ENCODE measurements at regions not wholly inside any gene's neighbourhood (a gene's known extent, or its start where the extent isn't known, plus 50 kb on each side); places are given as distances from the start of the nearest gene placed in this dataset.

DNA sequence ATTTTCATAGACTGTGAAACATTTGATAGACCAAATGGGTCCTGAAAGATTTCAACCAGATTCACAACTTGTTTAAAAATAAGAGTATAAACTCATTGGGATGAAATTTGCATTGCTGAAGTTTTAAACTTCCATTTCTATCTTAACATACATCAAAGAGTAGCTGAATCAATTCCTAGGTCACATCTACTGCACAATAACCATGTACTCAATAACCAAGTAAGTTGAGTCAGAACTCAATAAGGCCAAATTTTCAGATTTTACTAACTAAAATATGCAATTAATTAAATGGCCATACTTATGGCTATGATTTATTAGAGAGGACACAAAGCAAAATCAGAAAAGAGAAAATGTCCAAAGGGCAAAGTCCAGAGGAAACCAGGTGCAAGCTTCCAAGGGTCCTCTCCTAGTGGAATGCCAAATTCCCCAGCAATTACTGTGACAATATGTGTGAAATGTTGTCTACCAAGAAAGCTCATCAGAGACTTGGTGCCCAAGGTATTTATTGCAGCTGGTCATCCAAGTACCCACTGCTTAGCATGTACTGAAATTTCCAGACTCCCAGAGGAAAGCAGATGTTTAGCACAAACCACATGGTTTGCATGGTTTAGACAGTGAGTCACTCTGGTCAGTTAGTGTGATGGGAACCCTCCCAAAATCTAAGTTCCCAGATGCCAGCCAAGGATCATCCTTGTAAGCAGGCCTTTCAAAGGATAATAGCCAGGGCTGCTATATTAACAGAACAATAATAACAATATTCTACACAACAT, 238.9 kb downstream of the IPMK start:
- H3K4me3 ChIP-seq (ENCODE audit: low read depth in 1 of 2, low read length in 2 of 2): no peak overlapping the region
- H3K36me3 ChIP-seq (ENCODE audit: control insufficient read depth in 1 of 2, insufficient read depth in 2 of 2, low read length in 2 of 2): no peaks in the 10 kb centered on the region

DNA sequence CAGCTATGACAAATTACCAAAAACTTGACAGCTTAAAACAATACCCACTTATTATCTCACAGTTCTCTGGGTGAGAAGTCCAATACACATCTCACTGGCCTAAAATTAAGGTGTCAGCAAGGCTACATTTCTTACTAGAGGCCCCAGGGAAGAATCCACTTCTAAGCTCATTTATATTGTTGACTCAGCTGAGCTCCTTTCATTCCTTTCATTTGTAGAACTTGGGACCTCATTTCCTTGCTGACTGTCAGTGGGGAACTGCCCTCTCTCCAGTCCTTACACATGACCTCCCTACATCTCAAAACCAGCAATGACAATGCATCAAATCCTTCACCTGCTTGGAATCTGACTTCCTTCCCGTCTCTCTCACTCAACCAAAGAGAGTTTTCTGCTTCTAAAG, 240.3 kb downstream of the IPMK start:
- Histone ChIP-seq H3K27ac (ENCODE audit: low read length) (no peak overlapping the region), H3K4me3 (ENCODE audit: low read depth in 1 of 2, low read length in 2 of 2) (no peak overlapping the region), H3K9me3 (ENCODE audit: control insufficient read depth in 1 of 2, low read length in 2 of 2) (peaks cover 0 to 2% of the 10 kb centered on the region in 2 donors), H3K4me1 (ENCODE audit: control insufficient read depth in 1 of 2, insufficient read depth in 2 of 2, low read length in 2 of 2) (no peaks in the 10 kb centered on the region), H3K36me3 (ENCODE audit: control insufficient read depth in 1 of 2, insufficient read depth in 2 of 2, low read length in 2 of 2) (no peaks in the 10 kb centered on the region), H3K27me3 (ENCODE audit: low read depth, low read length) (no peaks in the 10 kb centered on the region)

More for the DNA sequence above, 238.9 kb downstream of the IPMK start:
- no peak overlapping the region for H3K27ac ChIP-seq (ENCODE audit: low read length)
- no peaks in the 10 kb centered on the region for H3K4me1 ChIP-seq (ENCODE audit: control insufficient read depth in 1 of 2, insufficient read depth in 2 of 2, low read length in 2 of 2)
- H3K27me3 ChIP-seq (ENCODE audit: low read depth, low read length): no peaks in the 10 kb centered on the region
- peaks cover 0 to 2% of the 10 kb centered on the region in 2 donors for H3K9me3 ChIP-seq (ENCODE audit: control insufficient read depth in 1 of 2, low read length in 2 of 2)

DNA sequence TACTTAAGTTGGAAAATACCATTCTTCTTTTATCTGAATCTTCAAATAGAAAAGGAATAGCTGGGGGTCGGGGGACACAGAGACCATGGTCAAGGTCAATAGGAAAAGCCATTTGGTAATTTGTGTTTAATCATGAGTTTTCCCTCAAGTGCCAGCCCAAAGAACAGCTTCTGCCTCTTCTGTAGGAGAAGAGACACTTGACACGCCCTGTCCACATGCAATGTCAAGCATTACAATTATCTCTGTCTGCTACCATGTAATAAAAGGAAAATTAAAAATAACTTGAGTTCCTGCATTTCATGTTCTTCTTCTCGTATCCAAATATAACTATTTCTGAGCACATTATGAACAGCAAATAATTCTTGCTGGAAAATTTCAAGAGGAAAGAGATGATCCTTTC, 241.7 kb downstream of the IPMK start:
- Histone ChIP-seq H3K36me3 (ENCODE audit: control insufficient read depth in 1 of 2, insufficient read depth in 2 of 2, low read length in 2 of 2) (no peaks in the 10 kb centered on the region), H3K9me3 (ENCODE audit: control insufficient read depth in 1 of 2, low read length in 2 of 2) (no peaks in the 10 kb centered on the region), H3K27me3 (ENCODE audit: low read depth, low read length) (no peaks in the 10 kb centered on the region), H3K27ac (ENCODE audit: low read length) (no peak overlapping the region), H3K4me1 (ENCODE audit: control insufficient read depth in 1 of 2, insufficient read depth in 2 of 2, low read length in 2 of 2) (no peaks in the 10 kb centered on the region), H3K4me3 (ENCODE audit: low read depth in 1 of 2, low read length in 2 of 2) (no peak overlapping the region)

DNA sequence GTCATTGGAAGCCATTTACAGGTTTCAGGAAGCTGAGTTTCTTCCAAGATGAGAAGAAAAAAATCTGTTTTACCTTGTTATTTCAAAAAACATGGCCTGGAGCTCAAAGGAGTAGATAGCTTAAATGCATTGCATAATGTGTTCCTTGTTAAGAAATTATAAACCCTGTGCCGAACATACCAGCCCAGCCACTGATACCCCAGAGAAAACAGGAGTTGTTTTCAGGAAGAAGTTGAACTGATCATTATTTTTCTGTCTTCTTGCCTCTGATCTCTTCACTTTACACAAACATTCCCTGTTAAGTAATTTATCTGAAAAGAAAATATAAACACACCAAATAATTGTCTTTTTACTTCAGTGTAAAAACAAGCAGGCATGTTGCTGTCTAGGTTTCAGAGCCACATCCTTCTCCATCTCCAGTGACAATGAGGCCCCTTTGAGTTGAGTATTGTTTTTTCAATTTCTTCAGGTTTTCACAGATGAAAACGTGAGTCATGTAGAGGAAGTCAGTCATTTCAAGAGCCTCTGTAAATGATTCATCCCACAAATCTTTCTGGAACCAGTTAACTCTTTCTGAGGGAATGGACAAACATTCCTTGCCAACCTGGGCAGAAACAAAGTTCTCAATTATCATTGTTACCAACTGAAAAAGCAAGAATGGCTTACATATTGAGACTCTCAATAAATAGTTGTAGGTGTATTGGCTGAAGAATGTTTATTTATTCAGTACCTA, 244.2 kb downstream of the IPMK start:
- Histone ChIP-seq H3K36me3 (ENCODE audit: control insufficient read depth in 1 of 2, insufficient read depth in 2 of 2, low read length in 2 of 2) (no peaks in the 10 kb centered on the region), H3K4me1 (ENCODE audit: control insufficient read depth in 1 of 2, insufficient read depth in 2 of 2, low read length in 2 of 2) (no peaks in the 10 kb centered on the region), H3K4me3 (ENCODE audit: low read depth in 1 of 2, low read length in 2 of 2) (no peak overlapping the region), H3K27ac (ENCODE audit: low read length) (no peak overlapping the region), H3K9me3 (ENCODE audit: control insufficient read depth in 1 of 2, low read length in 2 of 2) (peaks cover 0 to 3% of the 10 kb centered on the region in 2 donors), H3K27me3 (ENCODE audit: low read depth, low read length) (no peaks in the 10 kb centered on the region)

DNA sequence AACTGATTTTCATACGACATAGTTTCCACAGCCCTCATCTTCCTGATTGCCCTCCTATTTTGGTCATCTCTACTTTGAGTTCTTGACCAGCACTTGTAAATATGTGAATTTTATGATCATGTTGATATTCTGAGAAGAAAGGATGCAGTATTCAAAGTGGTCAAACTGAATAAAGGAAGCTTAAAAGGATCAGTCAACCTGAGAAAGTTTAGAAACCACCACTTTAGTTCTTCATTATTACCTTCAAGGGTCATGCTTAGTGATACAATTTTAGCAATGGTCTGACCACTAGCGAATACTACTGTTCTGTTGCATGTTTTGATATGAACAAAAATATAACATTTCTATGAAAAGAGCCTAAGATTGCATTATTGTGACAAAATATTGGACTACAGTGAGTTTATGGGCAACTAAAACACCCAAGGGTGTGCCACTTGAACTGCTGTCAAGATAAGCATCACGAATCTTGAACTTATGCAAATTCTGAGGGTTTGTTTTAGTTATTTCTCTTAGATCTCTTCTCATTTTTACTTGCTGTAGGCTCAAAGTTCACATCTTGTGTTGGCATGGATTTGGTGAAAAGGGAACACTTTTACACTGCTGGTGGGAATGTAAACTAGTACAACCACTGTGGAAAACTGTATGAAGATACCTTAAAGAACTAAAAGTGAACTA, 247.7 kb downstream of the IPMK start:
- H3K36me3 ChIP-seq (ENCODE audit: control insufficient read depth in 1 of 2, insufficient read depth in 2 of 2, low read length in 2 of 2): no peaks in the 10 kb centered on the region
- no peak overlapping the region for H3K27ac ChIP-seq (ENCODE audit: low read length)
- no peaks in the 10 kb centered on the region for H3K4me1 ChIP-seq (ENCODE audit: control insufficient read depth in 1 of 2, insufficient read depth in 2 of 2, low read length in 2 of 2)
- peaks cover 0 to 3% of the 10 kb centered on the region in 2 donors for H3K9me3 ChIP-seq (ENCODE audit: control insufficient read depth in 1 of 2, low read length in 2 of 2)
- no peak overlapping the region for H3K4me3 ChIP-seq (ENCODE audit: low read depth in 1 of 2, low read length in 2 of 2)
- H3K27me3 ChIP-seq (ENCODE audit: low read depth, low read length): no peaks in the 10 kb centered on the region

DNA sequence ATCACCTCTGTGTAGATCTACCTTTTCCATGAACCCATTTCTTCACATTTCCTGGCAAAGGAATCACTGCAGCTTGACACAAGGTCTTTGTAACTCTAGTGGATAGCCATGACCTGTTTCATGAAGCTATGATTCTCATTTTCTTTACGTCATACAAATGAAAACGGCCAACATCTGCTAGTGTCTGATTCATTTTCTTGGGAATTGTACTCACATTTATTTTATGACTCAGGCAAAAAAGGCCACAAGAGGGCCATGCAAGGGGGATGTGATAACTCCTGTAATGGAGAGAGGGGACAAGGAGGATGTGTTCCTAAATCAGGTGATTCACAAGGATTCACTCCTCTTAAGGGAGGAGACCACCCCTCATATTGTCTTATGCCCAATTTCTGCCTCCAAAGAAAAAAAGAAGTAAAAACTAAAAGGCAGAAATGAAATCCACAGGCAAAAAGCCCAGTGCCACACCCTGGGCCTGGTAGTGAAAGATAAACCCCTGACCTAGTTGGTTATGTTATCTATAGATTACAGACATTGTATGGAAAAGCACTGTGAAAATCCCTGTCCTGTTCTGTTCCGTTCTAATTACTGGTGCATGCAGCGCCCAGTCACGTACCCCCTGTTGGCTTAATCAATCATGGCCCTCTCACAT, 249.9 kb downstream of the IPMK start:
- Histone ChIP-seq H3K27ac (ENCODE audit: low read length) (no peak overlapping the region), H3K4me1 (ENCODE audit: control insufficient read depth in 1 of 2, insufficient read depth in 2 of 2, low read length in 2 of 2) (no peaks in the 10 kb centered on the region), H3K9me3 (ENCODE audit: control insufficient read depth in 1 of 2, low read length in 2 of 2) (peaks cover 0 to 3% of the 10 kb centered on the region in 2 donors), H3K4me3 (ENCODE audit: low read depth in 1 of 2, low read length in 2 of 2) (no peak overlapping the region), H3K27me3 (ENCODE audit: low read depth, low read length) (no peaks in the 10 kb centered on the region), H3K36me3 (ENCODE audit: control insufficient read depth in 1 of 2, insufficient read depth in 2 of 2, low read length in 2 of 2) (no peaks in the 10 kb centered on the region)

DNA sequence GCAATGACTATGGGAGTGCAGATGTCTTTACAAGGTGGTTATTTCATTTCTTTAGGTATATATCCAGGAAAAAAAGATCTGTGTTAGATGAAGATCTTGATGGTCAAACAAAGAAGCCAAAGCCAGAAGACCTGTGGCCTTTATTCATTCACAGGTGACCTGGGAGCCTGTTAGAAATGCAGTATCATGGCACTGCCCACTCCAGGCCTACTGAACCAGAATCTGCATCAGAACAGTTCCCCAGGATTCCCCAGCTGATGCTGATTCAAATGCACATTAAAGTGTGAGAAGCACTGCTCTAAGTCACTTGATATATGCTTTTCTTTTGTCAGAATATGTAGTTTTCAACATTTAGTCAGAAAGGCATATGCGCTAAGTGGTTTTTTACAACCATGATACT, 251.1 kb downstream of the IPMK start:
- Histone ChIP-seq H3K9me3 (ENCODE audit: control insufficient read depth in 1 of 2, low read length in 2 of 2) (peaks cover 0 to 3% of the 10 kb centered on the region in 2 donors), H3K4me1 (ENCODE audit: control insufficient read depth in 1 of 2, insufficient read depth in 2 of 2, low read length in 2 of 2) (no peaks in the 10 kb centered on the region), H3K27ac (ENCODE audit: low read length) (no peak overlapping the region), H3K4me3 (ENCODE audit: low read depth in 1 of 2, low read length in 2 of 2) (no peak overlapping the region), H3K36me3 (ENCODE audit: control insufficient read depth in 1 of 2, insufficient read depth in 2 of 2, low read length in 2 of 2) (no peaks in the 10 kb centered on the region), H3K27me3 (ENCODE audit: low read depth, low read length) (no peaks in the 10 kb centered on the region)

DNA sequence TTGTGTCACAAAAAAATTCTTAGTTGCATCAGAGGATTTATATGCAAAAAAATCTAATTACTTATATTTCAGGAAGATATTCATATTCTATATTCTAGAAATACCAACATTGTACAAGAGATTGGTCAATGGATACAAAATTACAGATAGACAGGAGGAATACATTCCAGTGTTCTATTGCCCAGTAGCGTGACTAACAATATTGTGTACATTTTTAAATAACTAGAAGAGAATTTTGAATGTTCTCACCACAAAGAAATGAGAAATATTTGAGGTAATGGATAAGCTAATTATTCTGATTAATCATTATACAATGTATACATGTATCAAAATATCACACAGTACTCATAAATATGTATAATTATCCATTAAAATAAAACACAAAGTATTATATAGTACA, 253.3 kb downstream of the IPMK start:
- Histone ChIP-seq H3K27me3 (ENCODE audit: low read depth, low read length) (no peaks in the 10 kb centered on the region), H3K4me1 (ENCODE audit: control insufficient read depth in 1 of 2, insufficient read depth in 2 of 2, low read length in 2 of 2) (no peaks in the 10 kb centered on the region), H3K4me3 (ENCODE audit: low read depth in 1 of 2, low read length in 2 of 2) (no peak overlapping the region), H3K27ac (ENCODE audit: low read length) (no peak overlapping the region), H3K9me3 (ENCODE audit: control insufficient read depth in 1 of 2, low read length in 2 of 2) (no peaks in the 10 kb centered on the region), H3K36me3 (ENCODE audit: control insufficient read depth in 1 of 2, insufficient read depth in 2 of 2, low read length in 2 of 2) (no peaks in the 10 kb centered on the region)

DNA sequence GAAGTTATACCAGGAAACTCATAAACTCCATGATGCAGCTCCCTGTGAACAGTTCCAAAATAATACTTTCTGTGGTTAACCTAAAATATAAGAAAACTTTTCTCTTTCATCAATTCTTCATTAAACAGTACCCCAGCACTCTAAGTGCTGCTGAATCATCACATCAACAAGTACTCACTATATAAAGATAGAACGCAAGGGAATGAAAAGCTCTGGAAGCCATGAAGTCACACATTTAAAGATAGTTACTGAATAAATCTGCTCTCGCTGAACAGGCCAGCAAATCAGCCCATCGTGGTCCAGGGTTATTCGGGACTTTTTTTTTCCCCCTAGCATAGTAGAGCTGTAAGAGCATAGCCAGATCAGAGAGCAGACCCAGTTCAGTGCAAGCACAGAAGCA, 254.3 kb downstream of the IPMK start:
- no peaks in the 10 kb centered on the region for H3K9me3 ChIP-seq (ENCODE audit: control insufficient read depth in 1 of 2, low read length in 2 of 2)
- H3K36me3 ChIP-seq (ENCODE audit: control insufficient read depth in 1 of 2, insufficient read depth in 2 of 2, low read length in 2 of 2): no peaks in the 10 kb centered on the region
- no peaks in the 10 kb centered on the region for H3K27me3 ChIP-seq (ENCODE audit: low read depth, low read length)
- no peaks in the 10 kb centered on the region for H3K4me1 ChIP-seq (ENCODE audit: control insufficient read depth in 1 of 2, insufficient read depth in 2 of 2, low read length in 2 of 2)
- H3K4me3 ChIP-seq (ENCODE audit: low read depth in 1 of 2, low read length in 2 of 2): no peak overlapping the region
- H3K27ac ChIP-seq (ENCODE audit: low read length): no peak overlapping the region

DNA sequence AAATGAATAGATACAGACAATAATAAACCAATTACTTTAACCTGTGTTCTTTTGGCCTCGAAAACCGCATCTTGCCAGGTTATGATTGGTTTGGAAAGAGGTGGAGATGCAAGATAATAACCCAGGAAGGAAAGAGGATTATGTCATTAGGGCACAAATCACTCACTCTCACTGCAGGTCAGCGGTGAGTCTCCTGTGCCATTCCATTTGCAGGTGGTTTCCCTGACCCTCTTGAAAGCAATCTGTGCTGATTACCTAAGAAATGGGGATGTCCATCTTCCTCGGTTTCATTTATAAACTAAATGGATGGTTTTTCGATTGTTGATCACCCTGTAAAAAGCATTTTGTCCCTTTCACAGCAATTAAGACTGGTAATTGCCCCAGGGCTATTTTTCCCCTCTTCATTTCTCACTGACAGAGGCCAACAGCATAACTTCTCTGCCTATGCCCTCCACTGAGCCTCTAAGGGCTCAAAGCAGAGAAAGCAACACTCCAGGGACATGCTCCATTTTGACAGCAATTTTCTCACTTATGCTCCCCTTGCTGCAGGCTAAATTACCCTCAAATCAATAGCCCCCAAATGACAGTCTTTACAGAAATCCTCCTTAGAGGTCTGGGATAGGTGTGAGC, 257.5 kb downstream of the IPMK start:
- H3K36me3 ChIP-seq (ENCODE audit: control insufficient read depth in 1 of 2, insufficient read depth in 2 of 2, low read length in 2 of 2): no peaks in the 10 kb centered on the region

DNA sequence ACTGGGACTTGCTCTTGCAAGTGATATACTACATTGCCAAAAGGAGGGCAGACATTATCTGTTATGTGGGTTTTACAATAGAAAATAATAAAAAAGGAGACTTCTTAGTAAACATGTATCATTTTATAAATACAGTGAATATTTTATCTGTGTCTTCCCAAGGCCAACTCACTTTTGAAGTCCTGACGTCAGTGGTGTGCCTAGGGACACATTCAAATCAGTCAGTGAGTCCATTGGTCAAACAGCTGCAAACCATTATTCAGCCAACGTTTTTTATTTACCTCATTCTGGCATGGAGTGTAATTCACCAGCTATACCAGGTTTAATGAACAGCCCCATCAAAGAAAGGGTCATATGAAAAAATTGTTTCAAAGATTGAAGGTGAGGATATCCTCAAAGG, 263.7 kb downstream of the IPMK start:
- H3K27ac ChIP-seq (ENCODE audit: low read length): no peak overlapping the region
- no peaks in the 10 kb centered on the region for H3K9me3 ChIP-seq (ENCODE audit: control insufficient read depth in 1 of 2, low read length in 2 of 2)
- no peaks in the 10 kb centered on the region for H3K36me3 ChIP-seq (ENCODE audit: control insufficient read depth in 1 of 2, insufficient read depth in 2 of 2, low read length in 2 of 2)
- H3K4me1 ChIP-seq (ENCODE audit: control insufficient read depth in 1 of 2, insufficient read depth in 2 of 2, low read length in 2 of 2): no peaks in the 10 kb centered on the region
- no peaks in the 10 kb centered on the region for H3K27me3 ChIP-seq (ENCODE audit: low read depth, low read length)
- no peak overlapping the region for H3K4me3 ChIP-seq (ENCODE audit: low read depth in 1 of 2, low read length in 2 of 2)

More for the DNA sequence above, 257.5 kb downstream of the IPMK start:
- Histone ChIP-seq H3K27ac (ENCODE audit: low read length) (no peak overlapping the region), H3K9me3 (ENCODE audit: control insufficient read depth in 1 of 2, low read length in 2 of 2) (no peaks in the 10 kb centered on the region), H3K4me3 (ENCODE audit: low read depth in 1 of 2, low read length in 2 of 2) (no peak overlapping the region), H3K4me1 (ENCODE audit: control insufficient read depth in 1 of 2, insufficient read depth in 2 of 2, low read length in 2 of 2) (no peaks in the 10 kb centered on the region), H3K27me3 (ENCODE audit: low read depth, low read length) (no peaks in the 10 kb centered on the region)
